HEK293T (cell line): ENCODE measurements at regions not wholly inside any gene's neighbourhood (a gene's known extent, or its start where the extent isn't known, plus 50 kb on each side); places are given as distances from the start of the nearest gene placed in this dataset.

ENCODE experiments used
- CTCF ChIA-PET: fragments of 350-600 bp; formaldehyde crosslinking; extraction: SDS; loops from one replicate; lab custom pipeline; 2021; ENCODE audit warnings: antibody characterized with exemption, inconsistent platforms; lab: Yijun Ruan, JAX
- POLR2A ChIA-PET: fragments of 350-600 bp; formaldehyde crosslinking; extraction: SDS; loops from one replicate; lab custom pipeline; 2020; ENCODE audit warnings: antibody characterized with exemption, inconsistent platforms; lab: Yijun Ruan, JAX
- DNase-seq: peaks from one replicate; pipeline ENCODE4 v3.0.0; 2012; ENCODE audit warnings: mixed read lengths; ENCODE audit errors: extremely low spot score
- ARNT ChIP-seq: fragments of 450-650 bp; IDR thresholded peaks from 2 replicates; pipeline ENCODE4 v1.6.1; 2017; ENCODE audit warnings: mild to moderate bottlenecking
- BHLHE40 ChIP-seq: fragments of 450-650 bp; IDR thresholded peaks from 2 replicates; pipeline ENCODE4 v1.6.1; 2016; ENCODE audit warnings: mild to moderate bottlenecking, moderate library complexity, borderline replicate concordance
- CTBP1 ChIP-seq: fragments of 450-650 bp; IDR thresholded peaks from 2 replicates; pipeline ENCODE4 v1.6.1; 2016; ENCODE audit warnings: borderline replicate concordance
- ELF4 ChIP-seq: fragments of 450-650 bp; IDR thresholded peaks from 2 replicates; pipeline ENCODE4 v1.6.1; 2017; ENCODE audit warnings: antibody characterized with exemption
- FOXA1 ChIP-seq: fragments of 450-650 bp; IDR thresholded peaks from 2 replicates; pipeline ENCODE4 v1.6.1; 2016; ENCODE audit warnings: mild to moderate bottlenecking
- FOXK2 ChIP-seq: fragments of 450-650 bp; IDR thresholded peaks from 2 replicates; pipeline ENCODE4 v1.6.1; 2016; ENCODE audit warnings: mild to moderate bottlenecking
- FOXM1 ChIP-seq: fragments of 450-650 bp; IDR thresholded peaks from 2 replicates; pipeline ENCODE4 v1.6.1; 2017; ENCODE audit warnings: mild to moderate bottlenecking, borderline replicate concordance
- HDGF ChIP-seq: fragments of 450-650 bp; IDR thresholded peaks from 2 replicates; pipeline ENCODE4 v1.6.1; 2017; ENCODE audit warnings: antibody characterized with exemption, borderline replicate concordance
- L3MBTL2 ChIP-seq: fragments of 450-650 bp; conservative IDR thresholded peaks from 2 replicates; pipeline ENCODE4 v1.6.1; 2016; ENCODE audit warnings: mild to moderate bottlenecking
- LEF1 ChIP-seq: fragments of 450-650 bp; IDR thresholded peaks from 2 replicates; pipeline ENCODE4 v1.6.1; 2017; ENCODE audit warnings: mild to moderate bottlenecking, borderline replicate concordance
- NFRKB ChIP-seq: fragments of 450-650 bp; IDR thresholded peaks from 2 replicates; pipeline ENCODE4 v1.6.1; 2016; ENCODE audit warnings: mild to moderate bottlenecking, moderate library complexity
- PKNOX1 ChIP-seq: fragments of 450-650 bp; IDR thresholded peaks from 2 replicates; pipeline ENCODE4 v1.6.1; 2016
- SP1 ChIP-seq: fragments of 450-650 bp; IDR thresholded peaks from 2 replicates; pipeline ENCODE4 v1.6.1; 2017
- SUZ12 ChIP-seq: fragments of 450-650 bp; IDR thresholded peaks from 2 replicates; pipeline ENCODE4 v1.6.1; 2016; ENCODE audit warnings: mild to moderate bottlenecking
- TARDBP ChIP-seq: fragments of 450-650 bp; IDR thresholded peaks from 2 replicates; pipeline ENCODE4 v1.6.1; 2016
- ZNF384 ChIP-seq: fragments of 450-650 bp; IDR thresholded peaks from 2 replicates; pipeline ENCODE4 v1.6.1; 2016

- TF ChIP-seq ARNT (no peak), FOXM1 (no peak), TARDBP (no peak), BHLHE40 (no peak)
- POLR2A ChIA-PET, result interaction anchor here (0.7 kb wide), 2 partner anchors 157 to 159 kb away, joined by 3 read pairs; partner anchors contain the start of gene ARRDC3
- DNase-seq, result no peak
- CTCF ChIA-PET, result interaction anchor here (1.2 to 2.9 kb wide), 2 partner anchors 159 to 194 kb away, joined by 5 to 32 read pairs; no protein-coding TSS in a partner anchor
These were observed 157.1 kb downstream of the ARRDC3 start for GRCh38 chr5:91225848-91226686.

DNA sequence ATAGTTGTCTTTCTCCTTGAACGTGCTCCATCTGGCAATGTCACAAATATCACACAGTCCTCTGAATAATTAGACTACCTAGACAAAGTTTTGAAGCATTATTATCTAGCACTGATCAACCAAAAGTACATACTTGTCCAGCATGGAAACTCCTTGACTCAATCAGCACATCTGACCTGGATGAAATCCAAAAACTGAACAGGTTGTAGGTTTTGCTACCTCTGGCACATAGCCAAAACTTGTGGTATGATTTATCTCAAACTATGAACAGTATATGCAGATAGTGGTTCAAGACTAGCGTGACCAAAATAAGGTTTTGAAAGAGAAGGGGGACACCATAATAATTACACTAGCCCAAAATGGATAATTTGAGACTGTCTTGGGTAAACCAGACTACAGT, 158.1 kb downstream of the ARRDC3 start:
- CTCF ChIA-PET, result no interaction called here

DNA sequence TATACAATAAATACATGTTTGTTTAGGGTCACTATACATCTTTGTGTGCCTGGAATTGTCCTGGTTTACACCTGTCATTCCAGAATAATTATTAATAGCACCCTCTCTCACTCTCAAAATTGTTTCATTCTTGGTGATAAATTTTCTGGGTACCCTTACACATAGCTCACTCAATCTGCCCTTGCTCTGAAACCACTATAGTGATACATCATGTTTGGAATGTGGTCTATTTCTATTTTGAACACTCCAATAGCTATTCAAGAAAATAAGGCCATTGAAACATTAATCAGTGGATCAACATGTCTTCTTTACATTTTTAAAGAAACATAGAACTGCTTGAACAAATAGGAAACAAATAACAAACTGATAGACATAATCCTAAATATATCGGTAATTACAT, 158.7 kb downstream of the ARRDC3 start:
- TF ChIP-seq FOXK2, result no peak
- TF ChIP-seq NFRKB, result no peak
- TF ChIP-seq BHLHE40, result no peak
- POLR2A ChIA-PET, result no interaction called here
- DNase-seq, result no peak
- CTCF ChIA-PET, result no interaction called here

More for the DNA sequence above, 158.1 kb downstream of the ARRDC3 start:
- TF ChIP-seq HDGF (no peak), SUZ12 (no peak), FOXK2 (no peak), NFRKB (no peak), CTBP1 (no peak), SP1 (no peak), TARDBP (no peak), FOXA1 (no peak), ELF4 (no peak)
- POLR2A ChIA-PET, result no interaction called here
- DNase-seq, result no peak

- ChIA-PET CTCF (interaction anchor here (0.7 kb wide), 1 partner anchor 8 kb away, joined by 3 read pairs; no protein-coding TSS in a partner anchor), POLR2A (no interaction called here)
- TF ChIP-seq LEF1 (no peak), FOXA1 (no peak), SP1 (no peak), ARNT (no peak), ZNF384 (no peak), L3MBTL2 (no peak), ELF4 (no peak), FOXK2 (no peak), PKNOX1 (no peak), CTBP1 (no peak), TARDBP (no peak), SUZ12 (no peak), BHLHE40 (no peak), HDGF (no peak), NFRKB (no peak), FOXM1 (no peak)
- DNase-seq, result no peak
These were observed 159.2 kb downstream of the ARRDC3 start for GRCh38 chr5:91223886-91224285.

- no peak for DNase-seq
- TF ChIP-seq L3MBTL2 (no peak), TARDBP (no peak), SUZ12 (no peak), NFRKB (no peak), CTBP1 (no peak), BHLHE40 (no peak), FOXM1 (no peak), FOXK2 (no peak), ELF4 (no peak), PKNOX1 (no peak), SP1 (no peak), FOXA1 (no peak), HDGF (no peak), ARNT (no peak), LEF1 (no peak), ZNF384 (no peak)
- ChIA-PET CTCF (interaction anchor here (1.6 kb wide), 1 partner anchor 163 kb away, joined by 6 read pairs; no protein-coding TSS in a partner anchor), POLR2A (interaction anchor here (1.5 kb wide), 2 partner anchors 158 to 161 kb away, joined by 4 to 8 read pairs; partner anchors contain the start of gene ARRDC3)
These were observed 160.6 kb downstream of the ARRDC3 start for GRCh38 chr5:91222482-91222881.

DNA sequence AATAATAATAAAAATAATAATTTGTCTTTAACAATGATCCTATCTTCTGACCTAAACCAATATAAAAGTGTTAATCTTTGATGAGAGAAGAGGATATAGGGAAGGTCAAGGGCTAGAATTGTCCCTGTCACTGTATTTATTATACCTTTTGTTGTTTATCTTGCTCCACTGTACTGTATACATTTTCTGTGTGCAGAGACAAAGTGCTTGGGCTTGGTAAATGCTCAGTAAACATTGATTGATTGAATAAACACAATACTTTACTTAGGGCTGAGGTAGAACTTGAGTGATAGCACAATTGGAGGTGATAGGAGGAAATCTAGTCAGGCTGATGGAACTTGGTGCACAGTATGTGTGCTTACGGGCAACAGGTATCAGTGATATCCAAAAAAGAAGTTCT, 161.2 kb downstream of the ARRDC3 start:
- DNase-seq, result no peak
- ChIA-PET CTCF (interaction anchor here (0.7 to 1.6 kb wide), 2 partner anchors 163 to 197 kb away, joined by 3 to 6 read pairs; no protein-coding TSS in a partner anchor), POLR2A (interaction anchor here (1.5 kb wide), 2 partner anchors 159 to 161 kb away, joined by 4 to 8 read pairs; partner anchors contain the start of gene ARRDC3)
- TF ChIP-seq SP1 (no peak), LEF1 (no peak), TARDBP (no peak), ARNT (no peak), NFRKB (no peak), ZNF384 (no peak), ELF4 (no peak), PKNOX1 (no peak), L3MBTL2 (no peak), FOXM1 (no peak), FOXA1 (no peak), FOXK2 (no peak)
